ENCODE measurements at regions not wholly inside any gene's neighbourhood (a gene's known extent, or its start where the extent isn't known, plus 50 kb on each side); places are given as distances from the start of the nearest gene placed in this dataset.
A peak's percentile ranks its signal among the peaks of the same experiment; 100 is the strongest.

DNA sequence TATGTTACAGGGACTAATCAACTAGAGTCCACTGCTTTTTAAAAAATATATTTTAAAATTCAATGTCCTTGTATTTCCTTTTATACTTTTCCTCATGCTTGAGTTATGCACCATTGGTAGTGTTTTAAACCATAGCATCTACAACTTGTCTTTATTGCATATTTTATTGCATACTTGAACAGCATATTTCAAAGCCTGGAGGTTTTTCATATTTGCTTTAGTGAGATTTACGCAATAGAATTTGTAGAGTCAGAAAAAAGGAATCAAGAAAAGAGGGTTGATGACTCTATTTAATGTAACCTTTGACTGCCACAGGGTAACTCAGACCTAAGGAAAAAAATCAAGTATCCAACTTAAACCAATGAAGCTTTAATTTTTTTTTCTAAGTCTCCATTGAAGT lies 1165.7 kb upstream of the IGFBP7 start (continued):
- TF ChIP-seq, protein P1, sequence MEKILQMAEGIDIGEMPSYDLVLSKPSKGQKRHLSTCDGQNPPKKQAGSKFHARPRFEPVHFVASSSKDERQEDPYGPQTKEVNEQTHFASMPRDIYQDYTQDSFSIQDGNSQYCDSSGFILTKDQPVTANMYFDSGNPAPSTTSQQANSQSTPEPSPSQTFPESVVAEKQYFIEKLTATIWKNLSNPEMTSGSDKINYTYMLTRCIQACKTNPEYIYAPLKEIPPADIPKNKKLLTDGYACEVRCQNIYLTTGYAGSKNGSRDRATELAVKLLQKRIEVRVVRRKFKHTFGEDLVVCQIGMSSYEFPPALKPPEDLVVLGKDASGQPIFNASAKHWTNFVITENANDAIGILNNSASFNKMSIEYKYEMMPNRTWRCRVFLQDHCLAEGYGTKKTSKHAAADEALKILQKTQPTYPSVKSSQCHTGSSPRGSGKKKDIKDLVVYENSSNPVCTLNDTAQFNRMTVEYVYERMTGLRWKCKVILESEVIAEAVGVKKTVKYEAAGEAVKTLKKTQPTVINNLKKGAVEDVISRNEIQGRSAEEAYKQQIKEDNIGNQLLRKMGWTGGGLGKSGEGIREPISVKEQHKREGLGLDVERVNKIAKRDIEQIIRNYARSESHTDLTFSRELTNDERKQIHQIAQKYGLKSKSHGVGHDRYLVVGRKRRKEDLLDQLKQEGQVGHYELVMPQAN (conservative IDR thresholded peaks at IDR 0.05): no peak

DNA sequence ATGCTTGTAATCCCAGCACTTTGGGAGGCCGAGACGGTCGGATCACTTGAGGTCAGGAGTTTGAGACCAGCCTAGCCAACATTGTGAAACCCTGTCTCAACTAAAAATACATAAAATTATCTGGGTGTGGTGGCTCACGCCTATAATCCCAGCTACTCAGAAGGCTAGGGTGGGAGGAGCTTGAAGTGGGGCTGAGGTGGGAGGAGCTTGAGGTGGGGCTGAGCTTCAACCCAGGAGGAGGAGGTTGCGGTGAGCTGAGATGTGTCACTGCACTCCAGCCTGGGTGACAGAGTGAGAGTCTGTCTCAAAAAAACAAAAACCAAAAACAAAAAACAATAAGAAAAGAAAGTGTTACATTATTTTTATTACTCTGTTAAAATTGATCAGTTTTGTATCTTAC lies 1164.4 kb upstream of the IGFBP7 start:
- in situ Hi-C loops (cut with MboI) (no loop called here), intact Hi-C loops (cut with micrococcal nuclease; ENCODE audit: unreplicated experiment) (no loop called here)
- H3K27ac ChIP-seq (ENCODE audit: control insufficient read depth, insufficient read depth): no peak overlapping the region
- no peak overlapping the region for H2AFZ ChIP-seq (ENCODE audit: control insufficient read depth, low read depth, low read length)
- no peaks in the 10 kb centered on the region for H3K4me1 ChIP-seq (ENCODE audit: control insufficient read depth, insufficient read depth, low read length)
- no peak for FAIRE-seq
- BruUV-seq (replicated peaks): no TSS peak
- no peak overlapping the region for H3K4me2 ChIP-seq (ENCODE audit: control insufficient read depth, insufficient read depth)
- 56% methylated on average over 5 of the region's 5 CpGs for WGBS (ENCODE audit: insufficient coverage, insufficient replicate concordance, low lambda C conversion rate, missing lambda C conversion rate)
- H3K9ac ChIP-seq (ENCODE audit: control insufficient read depth, insufficient read depth, low read length): no peak overlapping the region
- H4K20me1 ChIP-seq (ENCODE audit: control insufficient read depth, insufficient read depth): no peaks in the 10 kb centered on the region
- ChIA-PET POLR2A (no interaction called here), RAD21 (ENCODE audit: unreplicated experiment) (no interaction called here), SMC1A (ENCODE audit: uncharacterized antibody, unreplicated experiment) (no interaction called here), CTCF (no interaction called here)
- H3K27me3 ChIP-seq (replicated peaks in 1 of 2; ENCODE audit: control insufficient read depth in 2 of 2, insufficient read depth in 2 of 2, low read length in 1 of 2): no peaks in the 10 kb centered on the region
- no peaks in the 10 kb centered on the region for H3K79me2 ChIP-seq (ENCODE audit: control insufficient read depth, insufficient read depth, low read length)
- no peaks in the 10 kb centered on the region for H3K36me3 ChIP-seq (ENCODE audit: control insufficient read depth in 2 of 2, insufficient read depth in 2 of 2, low read length in 1 of 2)
- no peak overlapping the region for H3K4me3 ChIP-seq
- 0 out of 3 replicates have a peak, but pooled peaks have one; percentile 27 for ATAC-seq
- DNase-seq (ENCODE audit: low read depth, low spot score): no peak
- no peak for TF ChIP-seq BMI1 (IDR thresholded peaks at IDR 0.05; ENCODE audit: borderline replicate concordance)
- H3K9me3 ChIP-seq (replicated peaks; ENCODE audit: control insufficient read depth, insufficient read depth, low read length): no peaks in the 10 kb centered on the region; the same call in 2 of the 3 replicates

DNA sequence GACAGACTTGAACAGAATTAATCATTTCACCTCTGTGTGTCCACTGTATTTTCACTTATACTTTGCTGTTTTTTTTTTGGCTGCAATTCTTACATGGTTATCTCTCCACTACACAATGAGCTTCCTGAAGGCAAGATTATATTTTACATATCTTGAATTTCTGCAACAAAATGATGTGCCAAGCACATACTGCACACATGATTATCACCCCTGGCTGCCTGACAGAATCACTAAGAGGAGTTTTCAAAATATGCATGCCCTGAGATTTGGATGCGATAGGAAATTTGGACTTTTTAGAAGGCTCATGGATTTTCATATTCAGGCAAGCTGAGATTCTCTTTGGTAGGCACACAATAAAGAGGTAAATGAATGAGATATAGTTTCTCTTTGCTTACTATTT lies 1162.1 kb upstream of the IGFBP7 start:
- H3K4me2 ChIP-seq (ENCODE audit: control insufficient read depth, insufficient read depth): no peak overlapping the region
- ChIA-PET POLR2A (no interaction called here), RAD21 (ENCODE audit: unreplicated experiment) (no interaction called here), SMC1A (ENCODE audit: uncharacterized antibody, unreplicated experiment) (no interaction called here), CTCF (no interaction called here)
- H3K4me3 ChIP-seq: no peak overlapping the region
- intact Hi-C loops (cut with micrococcal nuclease; ENCODE audit: unreplicated experiment) (no loop called here), in situ Hi-C loops (cut with MboI) (no loop called here)
- H2AFZ ChIP-seq (ENCODE audit: control insufficient read depth, low read depth, low read length): no peak overlapping the region
- H3K9ac ChIP-seq (ENCODE audit: control insufficient read depth, insufficient read depth, low read length): no peak overlapping the region
- no peaks in the 10 kb centered on the region for H3K27me3 ChIP-seq (replicated peaks in 1 of 2; ENCODE audit: control insufficient read depth in 2 of 2, insufficient read depth in 2 of 2, low read length in 1 of 2)
- no peak for FAIRE-seq
- no peaks in the 10 kb centered on the region for H4K20me1 ChIP-seq (ENCODE audit: control insufficient read depth, insufficient read depth)
- 35% methylated on average over 1 of the region's 1 CpG for WGBS (ENCODE audit: insufficient coverage, insufficient replicate concordance, low lambda C conversion rate, missing lambda C conversion rate)
- no peaks in the 10 kb centered on the region for H3K36me3 ChIP-seq (ENCODE audit: control insufficient read depth in 2 of 2, insufficient read depth in 2 of 2, low read length in 1 of 2)
- no peak for DNase-seq (ENCODE audit: low read depth, low spot score)
- no TSS peak for BruUV-seq (replicated peaks)
- H3K4me1 ChIP-seq (ENCODE audit: control insufficient read depth, insufficient read depth, low read length): no peaks in the 10 kb centered on the region
- no peaks in the 10 kb centered on the region; the same call in 2 of the 3 replicates for H3K9me3 ChIP-seq (replicated peaks; ENCODE audit: control insufficient read depth, insufficient read depth, low read length)
- no peak for ATAC-seq
- no peak overlapping the region for H3K27ac ChIP-seq (ENCODE audit: control insufficient read depth, insufficient read depth)
- no peaks in the 10 kb centered on the region for H3K79me2 ChIP-seq (ENCODE audit: control insufficient read depth, insufficient read depth, low read length)
- TF ChIP-seq HDGF (IDR thresholded peaks at IDR 0.05) (no peak), IRF4 (IDR thresholded peaks at IDR 0.05; ENCODE audit: low read depth, low read length) (no peak), SIX5 (IDR thresholded peaks at IDR 0.05; ENCODE audit: low read depth, low read length, severe bottlenecking) (no peak), POLR2AphosphoS5 (IDR thresholded peaks at IDR 0.05; ENCODE audit: low read length) (no peak), SMAD5 (IDR thresholded peaks at IDR 0.05; ENCODE audit: low read depth) (no peak), BMI1 (IDR thresholded peaks at IDR 0.05; ENCODE audit: borderline replicate concordance) (no peak), IKZF1 (conservative IDR thresholded peaks at IDR 0.05) (no peak), SMARCA5 (IDR thresholded peaks at IDR 0.05) (no peak)
- TF ChIP-seq, protein P2, sequence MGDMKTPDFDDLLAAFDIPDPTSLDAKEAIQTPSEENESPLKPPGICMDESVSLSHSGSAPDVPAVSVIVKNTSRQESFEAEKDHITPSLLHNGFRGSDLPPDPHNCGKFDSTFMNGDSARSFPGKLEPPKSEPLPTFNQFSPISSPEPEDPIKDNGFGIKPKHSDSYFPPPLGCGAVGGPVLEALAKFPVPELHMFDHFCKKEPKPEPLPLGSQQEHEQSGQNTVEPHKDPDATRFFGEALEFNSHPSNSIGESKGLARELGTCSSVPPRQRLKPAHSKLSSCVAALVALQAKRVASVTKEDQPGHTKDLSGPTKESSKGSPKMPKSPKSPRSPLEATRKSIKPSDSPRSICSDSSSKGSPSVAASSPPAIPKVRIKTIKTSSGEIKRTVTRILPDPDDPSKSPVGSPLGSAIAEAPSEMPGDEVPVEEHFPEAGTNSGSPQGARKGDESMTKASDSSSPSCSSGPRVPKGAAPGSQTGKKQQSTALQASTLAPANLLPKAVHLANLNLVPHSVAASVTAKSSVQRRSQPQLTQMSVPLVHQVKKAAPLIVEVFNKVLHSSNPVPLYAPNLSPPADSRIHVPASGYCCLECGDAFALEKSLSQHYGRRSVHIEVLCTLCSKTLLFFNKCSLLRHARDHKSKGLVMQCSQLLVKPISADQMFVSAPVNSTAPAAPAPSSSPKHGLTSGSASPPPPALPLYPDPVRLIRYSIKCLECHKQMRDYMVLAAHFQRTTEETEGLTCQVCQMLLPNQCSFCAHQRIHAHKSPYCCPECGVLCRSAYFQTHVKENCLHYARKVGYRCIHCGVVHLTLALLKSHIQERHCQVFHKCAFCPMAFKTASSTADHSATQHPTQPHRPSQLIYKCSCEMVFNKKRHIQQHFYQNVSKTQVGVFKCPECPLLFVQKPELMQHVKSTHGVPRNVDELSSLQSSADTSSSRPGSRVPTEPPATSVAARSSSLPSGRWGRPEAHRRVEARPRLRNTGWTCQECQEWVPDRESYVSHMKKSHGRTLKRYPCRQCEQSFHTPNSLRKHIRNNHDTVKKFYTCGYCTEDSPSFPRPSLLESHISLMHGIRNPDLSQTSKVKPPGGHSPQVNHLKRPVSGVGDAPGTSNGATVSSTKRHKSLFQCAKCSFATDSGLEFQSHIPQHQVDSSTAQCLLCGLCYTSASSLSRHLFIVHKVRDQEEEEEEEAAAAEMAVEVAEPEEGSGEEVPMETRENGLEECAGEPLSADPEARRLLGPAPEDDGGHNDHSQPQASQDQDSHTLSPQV (IDR thresholded peaks at IDR 0.05): no peak

Data from GM12878 (cell line).